Vagina (tissue), 2 donors: ENCODE measurements at regions not wholly inside any gene's neighbourhood (a gene's known extent, or its start where the extent isn't known, plus 50 kb on each side); places are given as distances from the start of the nearest gene placed in this dataset.

Experiments
- DNase-seq, 2 donors: peaks; one replicate each; pipeline ENCODE4 v3.0.0-alpha.2; 2017; ENCODE audit errors: extremely low spot score in 2 of 2
- H3K27ac ChIP-seq: fragments of 200-600 bp; sonication (generic); one replicate; pipeline ENCODE4 v1.5.1; 2019
- H3K27me3 ChIP-seq: fragments of 200-600 bp; sonication (generic); one replicate; pipeline ENCODE4 v1.5.1; 2019
- H3K36me3 ChIP-seq, 2 donors: fragments of 200-600 bp; sonication (generic); one replicate each; pipeline ENCODE4 v1.5.1; 2017 to 2019
- H3K4me1 ChIP-seq: fragments of 200-600 bp; sonication (generic); one replicate; pipeline ENCODE4 v1.5.1; 2019
- H3K4me3 ChIP-seq, 2 donors: fragments of 200-600 bp; sonication (generic); 1 replicate in 1 of 2; 2 replicates in 1 of 2; pipeline ENCODE4 v1.5.1; 2016 to 2019
- H3K9me3 ChIP-seq: fragments of 200-600 bp; sonication (generic); one replicate; pipeline ENCODE4 v1.5.1; 2019
- CTCF ChIP-seq, 3 experiments: fragments of 450-650 bp in 2 of 3; fragments of 200-600 bp in 1 of 3; sonication (generic) in 1 of 3; IDR thresholded peaks; one replicate each; pipeline ENCODE4 v1.5.1; 2017 to 2019; ENCODE audit warnings: antibody characterized with exemption in 3 of 3, mild to moderate bottlenecking in 2 of 3, moderate library complexity in 2 of 3
- POLR2A ChIP-seq, 2 donors: fragments of 450-650 bp; IDR thresholded peaks; one replicate each; pipeline ENCODE4 v1.6.1; 2017; ENCODE audit warnings: antibody characterized with exemption in 2 of 2, mild to moderate bottlenecking in 2 of 2, moderate library complexity in 2 of 2
- POLR2AphosphoS5 ChIP-seq, 2 donors: sonication (generic); formaldehyde crosslinking; IDR thresholded peaks; one replicate each; pipeline ENCODE4 v1.9.0; 2017; ENCODE audit warnings: antibody characterized with exemption in 2 of 2, mild to moderate bottlenecking in 2 of 2, low read depth in 1 of 2; ENCODE audit not compliant: insufficient read depth in 1 of 2
- intact Hi-C: fragments of 100-400 bp; cut with DNase I; formaldehyde crosslinking; loops from one replicate; pipeline ENCODE4 v1.15.1; 2023

DNA sequence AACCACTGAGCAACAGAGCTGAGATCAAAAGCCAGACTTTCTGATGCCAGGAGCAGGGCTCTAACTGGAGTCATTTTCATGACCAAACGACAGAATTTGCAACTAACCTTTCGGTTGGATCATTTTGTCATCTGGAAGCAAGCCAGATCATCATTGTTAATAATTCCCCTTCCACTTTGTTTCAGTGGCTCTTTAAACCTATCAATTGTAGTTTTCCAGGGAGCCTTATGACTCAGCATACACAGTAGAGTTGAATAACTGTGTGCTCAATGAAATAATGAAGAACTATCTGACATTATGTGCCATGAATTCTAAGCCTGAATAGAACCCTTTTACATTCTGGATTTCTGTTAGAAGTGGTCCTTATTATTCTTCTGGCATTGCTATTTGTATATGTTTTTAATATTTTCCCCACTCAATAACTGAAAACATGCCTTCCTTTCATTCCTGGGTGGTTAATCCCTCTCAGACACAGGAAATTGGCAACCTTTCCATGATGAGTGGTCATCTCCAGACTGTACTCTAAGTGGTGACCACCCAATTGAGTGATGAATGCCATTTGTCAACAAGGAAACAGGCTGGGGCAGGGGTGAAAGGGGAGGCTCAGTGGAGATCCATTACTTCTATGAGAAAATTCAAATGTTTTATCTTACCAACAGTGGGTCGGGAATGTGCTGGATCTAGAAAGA lies 431.8 kb downstream of the BCOR start:
- TF ChIP-seq CTCF (IDR thresholded peaks at IDR 0.05) (no peak), POLR2A (IDR thresholded peaks at IDR 0.05) (no peak), POLR2AphosphoS5 (IDR thresholded peaks at IDR 0.05; ENCODE audit: insufficient read depth in 1 of 2, low read depth in 1 of 2) (no peak)
- DNase-seq, result no peak
- no peaks in the 10 kb centered on the region for H3K4me1 ChIP-seq
- H3K27me3 ChIP-seq, result no peaks in the 10 kb centered on the region
- no peak overlapping the region for H3K27ac ChIP-seq
- no peaks in the 10 kb centered on the region for H3K36me3 ChIP-seq
- no peaks in the 10 kb centered on the region for H3K9me3 ChIP-seq
- intact Hi-C loops, result no loop called here
- H3K4me3 ChIP-seq, result no peak overlapping the region

- no peak for TF ChIP-seq POLR2A (IDR thresholded peaks at IDR 0.05)
- no peak for TF ChIP-seq POLR2AphosphoS5 (IDR thresholded peaks at IDR 0.05; ENCODE audit: insufficient read depth in 1 of 2, low read depth in 1 of 2)
- no peak for TF ChIP-seq CTCF (IDR thresholded peaks at IDR 0.05)
- intact Hi-C loops, result no loop called here
- Histone ChIP-seq H3K9me3 (no peaks in the 10 kb centered on the region), H3K36me3 (no peaks in the 10 kb centered on the region), H3K4me1 (no peaks in the 10 kb centered on the region), H3K27me3 (no peaks in the 10 kb centered on the region), H3K27ac (no peak overlapping the region), H3K4me3 (no peak overlapping the region)
- DNase-seq, result no peak
These were observed 430.6 kb downstream of the BCOR start for GRCh38 chrX:39667191-39667590.

DNA sequence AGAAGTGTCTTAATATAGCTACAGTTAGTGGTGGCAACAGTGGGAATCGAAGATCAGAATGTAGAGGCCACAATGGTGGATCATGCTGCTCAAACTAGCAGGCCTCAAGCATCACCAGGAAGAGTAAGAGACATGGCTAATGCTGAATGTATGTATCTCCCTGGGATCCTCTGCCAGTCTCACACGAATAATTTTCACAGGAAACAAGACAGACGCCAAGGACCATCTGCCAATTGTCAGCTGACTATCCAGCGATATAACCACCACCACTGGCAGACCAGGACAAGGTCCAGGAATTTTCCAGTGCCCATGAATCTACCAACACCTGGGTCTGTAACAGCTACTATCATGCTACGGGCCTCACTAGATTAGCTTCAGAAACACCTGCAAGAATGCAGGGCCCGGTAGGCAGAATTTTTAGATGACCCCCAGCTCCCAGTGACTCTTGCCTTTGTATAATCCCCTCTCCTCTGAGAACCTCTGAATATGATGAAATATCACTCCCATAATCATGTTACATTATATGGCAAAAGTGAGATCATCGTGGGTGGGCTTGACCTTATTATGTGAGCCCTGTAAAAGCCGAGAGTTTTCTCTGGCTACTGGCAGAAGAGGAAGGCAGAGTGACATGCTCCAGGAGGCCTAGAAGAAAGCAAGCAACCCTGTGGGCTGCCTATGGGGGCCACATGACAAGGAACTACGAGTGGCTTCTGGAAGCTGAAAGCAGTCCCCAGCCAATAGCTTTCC lies 429.8 kb downstream of the BCOR start:
- no peaks in the 10 kb centered on the region for H3K27me3 ChIP-seq
- DNase-seq, result no peak
- no peak overlapping the region for H3K27ac ChIP-seq
- TF ChIP-seq POLR2AphosphoS5 (IDR thresholded peaks at IDR 0.05; ENCODE audit: insufficient read depth in 1 of 2, low read depth in 1 of 2) (no peak), POLR2A (IDR thresholded peaks at IDR 0.05) (no peak), CTCF (IDR thresholded peaks at IDR 0.05) (no peak)
- no peak overlapping the region for H3K4me3 ChIP-seq
- H3K9me3 ChIP-seq, result no peaks in the 10 kb centered on the region
- H3K36me3 ChIP-seq, result no peaks in the 10 kb centered on the region
- intact Hi-C loops, result no loop called here
- H3K4me1 ChIP-seq, result no peaks in the 10 kb centered on the region

- H3K4me1 ChIP-seq, result no peaks in the 10 kb centered on the region
- no peak for DNase-seq
- no peaks in the 10 kb centered on the region for H3K36me3 ChIP-seq
- no peaks in the 10 kb centered on the region for H3K27me3 ChIP-seq
- no peaks in the 10 kb centered on the region for H3K9me3 ChIP-seq
- H3K4me3 ChIP-seq, result no peak overlapping the region
- intact Hi-C loops, result no loop called here
- TF ChIP-seq POLR2A (IDR thresholded peaks at IDR 0.05), result no peak
- no peak for TF ChIP-seq POLR2AphosphoS5 (IDR thresholded peaks at IDR 0.05; ENCODE audit: insufficient read depth in 1 of 2, low read depth in 1 of 2)
- no peak for TF ChIP-seq CTCF (IDR thresholded peaks at IDR 0.05)
- no peak overlapping the region for H3K27ac ChIP-seq
These were observed 428.1 kb downstream of the BCOR start for GRCh38 chrX:39669668-39670067.

DNA sequence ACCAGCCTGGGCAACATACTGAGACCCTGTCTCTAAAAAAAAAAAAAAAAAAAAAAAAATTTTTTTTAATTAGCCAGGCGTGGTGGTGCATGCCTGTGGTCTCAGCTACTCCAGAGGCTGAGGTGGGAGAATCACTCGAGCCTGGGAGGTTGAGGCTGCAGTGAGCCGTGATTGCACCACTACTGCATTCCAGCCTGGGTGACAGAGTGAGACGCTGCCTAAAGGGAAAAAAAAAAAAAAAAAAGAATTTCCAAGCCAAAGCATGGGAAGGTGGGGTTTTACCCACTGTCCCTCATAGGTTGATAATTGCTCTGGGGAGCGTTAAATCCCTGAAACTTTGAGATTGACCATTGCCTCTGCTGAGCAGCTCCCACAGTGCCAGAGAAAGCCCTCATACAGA lies 427.5 kb downstream of the BCOR start:
- TF ChIP-seq POLR2AphosphoS5 (IDR thresholded peaks at IDR 0.05; ENCODE audit: insufficient read depth in 1 of 2, low read depth in 1 of 2) (no peak), CTCF (IDR thresholded peaks at IDR 0.05) (no peak), POLR2A (IDR thresholded peaks at IDR 0.05) (no peak)

More for the DNA sequence above, 427.5 kb downstream of the BCOR start:
- Histone ChIP-seq H3K27ac (no peak overlapping the region), H3K4me3 (no peak overlapping the region), H3K36me3 (no peaks in the 10 kb centered on the region), H3K9me3 (no peaks in the 10 kb centered on the region), H3K4me1 (no peaks in the 10 kb centered on the region), H3K27me3 (no peaks in the 10 kb centered on the region)
- intact Hi-C loops, result no loop called here
- no peak for DNase-seq
